Femur (tissue), 1 donor: ENCODE measurements at regions not wholly inside any gene's neighbourhood (a gene's known extent, or its start where the extent isn't known, plus 50 kb on each side); places are given as distances from the start of the nearest gene placed in this dataset.

Experiments used
- DNase-seq: peaks from one replicate; pipeline ENCODE4 v3.0.0-alpha.2; 2017

GRCh38 chr21:22927469-22927868 is 1929.3 kb downstream of the NCAM2 start:
- DNase-seq, result no peak

GRCh38 chr21:22941779-22942490 is 1943.7 kb downstream of the NCAM2 start:
- no peak for DNase-seq

- no peak for DNase-seq
Measured at GRCh38 chr21:22955559-22955958, 1957.3 kb downstream of the NCAM2 start.

GRCh38 chr21:22961258-22961657 is 1963.0 kb downstream of the NCAM2 start:
- DNase-seq, result peak; percentile 57

GRCh38 chr21:22965455-22966135 is 1967.4 kb downstream of the NCAM2 start:
- no peak for DNase-seq

- DNase-seq, result no peak
Measured at GRCh38 chr21:22981819-22982218, 1983.6 kb downstream of the NCAM2 start.

GRCh38 chr21:22993144-22993543 is 1994.9 kb downstream of the NCAM2 start:
- DNase-seq, result no peak

- no peak for DNase-seq
Measured at GRCh38 chr21:22993822-22994574, 1995.8 kb downstream of the NCAM2 start.

- no peak for DNase-seq
Measured at GRCh38 chr21:23003951-23004350, 2005.7 kb downstream of the NCAM2 start.

GRCh38 chr21:23008601-23009202 is 2010.5 kb downstream of the NCAM2 start:
- DNase-seq, result no peak

GRCh38 chr21:23009360-23009759 is 2011.2 kb downstream of the NCAM2 start:
- DNase-seq, result no peak

GRCh38 chr21:23014021-23014420 is 2015.8 kb downstream of the NCAM2 start:
- no peak for DNase-seq

GRCh38 chr21:23016617-23017016 is 2018.4 kb downstream of the NCAM2 start:
- no peak for DNase-seq

- DNase-seq, result no peak
Measured at GRCh38 chr21:23017989-23018388, 2019.8 kb downstream of the NCAM2 start.

GRCh38 chr21:23020969-23021368 is 2022.8 kb downstream of the NCAM2 start:
- no peak for DNase-seq

GRCh38 chr21:23021481-23021880 is 2023.3 kb downstream of the NCAM2 start:
- DNase-seq, result no peak

GRCh38 chr21:23026878-23027277 is 2028.7 kb downstream of the NCAM2 start:
- DNase-seq, result no peak

- no peak for DNase-seq
Measured at GRCh38 chr21:23039846-23040245, 2041.6 kb downstream of the NCAM2 start.

- no peak for DNase-seq
Measured at GRCh38 chr21:23045955-23046354, 2047.7 kb downstream of the NCAM2 start.

GRCh38 chr21:23067672-23068071 is 2069.5 kb downstream of the NCAM2 start:
- DNase-seq, result no peak

- DNase-seq, result no peak
Measured at GRCh38 chr21:23083242-23083641, 2085.0 kb downstream of the NCAM2 start.

GRCh38 chr21:23093259-23093658 is 2095.1 kb downstream of the NCAM2 start:
- DNase-seq, result no peak

- DNase-seq, result no peak
Measured at GRCh38 chr21:23099185-23099584, 2101.0 kb downstream of the NCAM2 start.
